ENCODE measurements at regions not wholly inside any gene's neighbourhood (a gene's known extent, or its start where the extent isn't known, plus 50 kb on each side); places are given as distances from the start of the nearest gene placed in this dataset.
"Not testable (repeated sequence)": the region's sequence is repeated elsewhere in the genome, so short reads cannot be mapped to it uniquely, and the experiment has no call there.

DNA sequence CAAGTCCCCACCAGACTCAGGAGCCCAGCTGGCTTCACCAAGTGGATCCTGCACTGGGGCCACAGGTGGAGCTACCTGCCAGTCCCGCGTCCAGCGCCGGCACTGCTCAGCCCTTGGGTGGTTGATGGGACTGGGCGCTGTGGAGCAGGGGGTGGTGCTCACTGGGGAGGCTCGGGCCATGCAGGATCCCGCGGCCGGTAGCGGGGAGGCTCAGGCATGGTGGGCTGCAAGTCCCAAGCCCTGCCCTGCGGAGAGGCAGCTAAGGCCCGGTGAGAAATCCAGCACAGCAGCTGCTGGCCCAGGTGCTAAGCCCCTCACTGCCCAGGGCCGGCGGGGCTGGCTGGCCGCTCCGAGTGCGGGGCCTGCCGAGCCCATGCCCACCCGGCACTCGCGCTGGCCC lies 143.1 kb upstream of the ALDH3B2 start:
- TF ChIP-seq, protein P1, sequence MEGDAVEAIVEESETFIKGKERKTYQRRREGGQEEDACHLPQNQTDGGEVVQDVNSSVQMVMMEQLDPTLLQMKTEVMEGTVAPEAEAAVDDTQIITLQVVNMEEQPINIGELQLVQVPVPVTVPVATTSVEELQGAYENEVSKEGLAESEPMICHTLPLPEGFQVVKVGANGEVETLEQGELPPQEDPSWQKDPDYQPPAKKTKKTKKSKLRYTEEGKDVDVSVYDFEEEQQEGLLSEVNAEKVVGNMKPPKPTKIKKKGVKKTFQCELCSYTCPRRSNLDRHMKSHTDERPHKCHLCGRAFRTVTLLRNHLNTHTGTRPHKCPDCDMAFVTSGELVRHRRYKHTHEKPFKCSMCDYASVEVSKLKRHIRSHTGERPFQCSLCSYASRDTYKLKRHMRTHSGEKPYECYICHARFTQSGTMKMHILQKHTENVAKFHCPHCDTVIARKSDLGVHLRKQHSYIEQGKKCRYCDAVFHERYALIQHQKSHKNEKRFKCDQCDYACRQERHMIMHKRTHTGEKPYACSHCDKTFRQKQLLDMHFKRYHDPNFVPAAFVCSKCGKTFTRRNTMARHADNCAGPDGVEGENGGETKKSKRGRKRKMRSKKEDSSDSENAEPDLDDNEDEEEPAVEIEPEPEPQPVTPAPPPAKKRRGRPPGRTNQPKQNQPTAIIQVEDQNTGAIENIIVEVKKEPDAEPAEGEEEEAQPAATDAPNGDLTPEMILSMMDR (IDR thresholded peaks at IDR 0.05) = not testable (repeated sequence)
- not testable (repeated sequence) for TF ChIP-seq POLR2A (IDR thresholded peaks at IDR 0.05)
